Nephron (organoid): ENCODE measurements at regions not wholly inside any gene's neighbourhood (a gene's known extent, or its start where the extent isn't known, plus 50 kb on each side); places are given as distances from the start of the nearest gene placed in this dataset.

Experiments used
- H3K27ac Mint-ChIP-seq, 3 experiments: 2 replicates each; pipeline ENCODE4 v1.8.0; 2020; ENCODE audit warnings: mixed read lengths in 3 of 3, mild to moderate bottlenecking in 2 of 3, moderate library complexity in 1 of 3
- H3K27me3 Mint-ChIP-seq: 2 replicates; pipeline ENCODE4 v1.8.0; 2021; ENCODE audit warnings: low read depth, mild to moderate bottlenecking, moderate library complexity, mixed read lengths
- H3K36me3 Mint-ChIP-seq: 2 replicates; pipeline ENCODE4 v1.8.0; 2020; ENCODE audit warnings: low read depth, mixed read lengths
- H3K4me1 Mint-ChIP-seq: 2 replicates; pipeline ENCODE4 v1.8.0; 2020; ENCODE audit warnings: mixed read lengths
- H3K4me3 Mint-ChIP-seq, 3 experiments: 2 replicates each; pipeline ENCODE4 v1.8.0; 2020; ENCODE audit warnings: mild to moderate bottlenecking in 3 of 3, mixed read lengths in 3 of 3, moderate library complexity in 2 of 3
- H3K9me3 Mint-ChIP-seq: 2 replicates; pipeline ENCODE4 v1.8.0; 2020; ENCODE audit warnings: mixed read lengths
- CTCF ChIP-seq, 3 experiments: fragments of 200-600 bp; sonication (generic); IDR thresholded peaks; one replicate each; pipeline ENCODE4 v1.5.0; 2021; ENCODE audit warnings: antibody characterized with exemption in 3 of 3; ENCODE audit not compliant: unreplicated experiment in 3 of 3

GRCh38 chr11:109867784-109868183, 225.4 kb upstream of the ZC3H12C start:
- peaks cover 5% of the 10 kb centered on the region for H3K27me3 Mint-ChIP-seq
- H3K9me3 Mint-ChIP-seq, result peaks cover 7% of the 10 kb centered on the region
- H3K4me1 Mint-ChIP-seq, result peaks cover 9% of the 10 kb centered on the region
- no peak overlapping the region for H3K4me3 Mint-ChIP-seq
- H3K27ac Mint-ChIP-seq, result no peak overlapping the region
- peaks cover 4% of the 10 kb centered on the region for H3K36me3 Mint-ChIP-seq
- no peak for TF ChIP-seq CTCF (IDR thresholded peaks at IDR 0.05; ENCODE audit: unreplicated experiment in 3 of 3)

- H3K4me1 Mint-ChIP-seq, result no peaks in the 10 kb centered on the region
- H3K36me3 Mint-ChIP-seq, result peaks cover 4% of the 10 kb centered on the region
- H3K27me3 Mint-ChIP-seq, result peaks cover 5% of the 10 kb centered on the region
- no peak overlapping the region for H3K27ac Mint-ChIP-seq
- no peak overlapping the region for H3K4me3 Mint-ChIP-seq
- peaks cover 13% of the 10 kb centered on the region for H3K9me3 Mint-ChIP-seq
- no peak for TF ChIP-seq CTCF (IDR thresholded peaks at IDR 0.05; ENCODE audit: unreplicated experiment in 3 of 3)
Measured at GRCh38 chr11:109869536-109869935, 223.7 kb upstream of the ZC3H12C start.

GRCh38 chr11:109870297-109870696, 222.9 kb upstream of the ZC3H12C start:
- TF ChIP-seq CTCF (IDR thresholded peaks at IDR 0.05; ENCODE audit: unreplicated experiment in 3 of 3), result no peak
- H3K27ac Mint-ChIP-seq, result no peak overlapping the region
- H3K9me3 Mint-ChIP-seq, result peaks cover 13% of the 10 kb centered on the region
- H3K27me3 Mint-ChIP-seq, result peaks cover 5% of the 10 kb centered on the region
- H3K36me3 Mint-ChIP-seq, result peaks cover 4% of the 10 kb centered on the region
- H3K4me3 Mint-ChIP-seq, result no peak overlapping the region
- H3K4me1 Mint-ChIP-seq, result no peaks in the 10 kb centered on the region

GRCh38 chr11:109877043-109877442, 216.1 kb upstream of the ZC3H12C start:
- Mint-ChIP-seq H3K4me3 (no peak overlapping the region), H3K9me3 (peaks cover 13% of the 10 kb centered on the region), H3K4me1 (no peaks in the 10 kb centered on the region), H3K27me3 (no peaks in the 10 kb centered on the region), H3K36me3 (no peaks in the 10 kb centered on the region), H3K27ac (peak overlapping the region in 1 of 3 experiments; percentile 49)
- no peak for TF ChIP-seq CTCF (IDR thresholded peaks at IDR 0.05; ENCODE audit: unreplicated experiment in 3 of 3)

GRCh38 chr11:109884501-109884900, 208.7 kb upstream of the ZC3H12C start:
- no peak overlapping the region for H3K4me3 Mint-ChIP-seq
- no peaks in the 10 kb centered on the region for H3K27me3 Mint-ChIP-seq
- H3K4me1 Mint-ChIP-seq, result peaks cover 4% of the 10 kb centered on the region
- no peaks in the 10 kb centered on the region for H3K36me3 Mint-ChIP-seq
- no peak for TF ChIP-seq CTCF (IDR thresholded peaks at IDR 0.05; ENCODE audit: unreplicated experiment in 3 of 3)
- peaks cover 8% of the 10 kb centered on the region for H3K9me3 Mint-ChIP-seq
- peak overlapping the region in 1 of 3 experiments; percentile 15 for H3K27ac Mint-ChIP-seq

- Mint-ChIP-seq H3K27me3 (no peaks in the 10 kb centered on the region), H3K36me3 (no peaks in the 10 kb centered on the region), H3K4me3 (no peak overlapping the region), H3K9me3 (peaks cover 8% of the 10 kb centered on the region), H3K4me1 (peaks cover 6% of the 10 kb centered on the region), H3K27ac (peak overlapping the region in 1 of 3 experiments; percentile 15)
- no peak for TF ChIP-seq CTCF (IDR thresholded peaks at IDR 0.05; ENCODE audit: unreplicated experiment in 3 of 3)
Measured at GRCh38 chr11:109885006-109885405, 208.2 kb upstream of the ZC3H12C start.
